ENCODE measurements at regions not wholly inside any gene's neighbourhood (a gene's known extent, or its start where the extent isn't known, plus 50 kb on each side); places are given as distances from the start of the nearest gene placed in this dataset.

DNA sequence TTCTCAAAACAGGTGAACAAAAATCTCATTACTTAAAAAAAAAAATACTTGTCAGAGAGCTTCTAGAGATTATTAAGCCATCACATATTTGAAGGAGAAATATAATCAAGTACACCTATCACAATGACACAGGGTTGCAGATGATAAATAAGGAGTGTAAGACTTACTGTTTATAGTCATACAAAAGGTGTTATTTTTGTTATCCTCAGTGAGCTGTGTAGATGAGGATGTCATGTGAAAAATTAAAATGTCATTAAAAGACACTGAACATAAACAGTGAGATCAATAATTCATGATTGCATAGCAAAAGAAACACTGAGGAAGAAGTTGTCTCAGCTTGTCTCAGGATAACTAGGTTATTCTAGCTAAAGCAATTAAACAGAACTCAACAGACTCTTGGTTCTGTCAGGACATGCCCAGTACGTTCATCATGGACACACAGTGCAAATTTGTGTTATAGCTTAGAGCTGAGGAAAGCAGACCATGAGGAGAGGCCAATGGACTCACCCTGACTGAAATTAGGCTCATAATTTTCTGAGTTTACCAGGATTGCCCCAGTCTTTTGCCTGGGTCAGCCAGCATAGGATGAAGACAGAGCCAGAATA, 1162.6 kb upstream of the C9orf72 start:
- no peak overlapping the region for H3K9ac ChIP-seq (ENCODE audit: low read length)
- BruUV-seq (replicated peaks): no TSS peak
- RAD21 ChIA-PET (ENCODE audit: low non-redundant PET in 1 of 2, low total read pairs in 2 of 2, uncharacterized antibody in 2 of 2, unreplicated experiment in 2 of 2): no interaction called here
- no peaks in the 10 kb centered on the region for H3K9me2 ChIP-seq (ENCODE audit: insufficient read depth)
- H3K36me3 ChIP-seq (ENCODE audit: control insufficient read depth in 1 of 2, insufficient read depth in 2 of 2, low read length in 2 of 2): no peaks in the 10 kb centered on the region
- H3K27me3 ChIP-seq (ENCODE audit: insufficient read depth, low read length): no peaks in the 10 kb centered on the region
- CTCF ChIA-PET: no interaction called here
- H3K27ac ChIP-seq (ENCODE audit: low read depth, low read length): no peak overlapping the region
- no peak overlapping the region for H2AFZ ChIP-seq (ENCODE audit: low read depth, low read length, poor library complexity, severe bottlenecking)
- H3K4me2 ChIP-seq (ENCODE audit: low read length): no peak overlapping the region
- intact Hi-C loops (cut with micrococcal nuclease): loop anchor here (10.0 kb wide), 1 partner anchor 61 kb away; no protein-coding TSS in a partner anchor
- H3K4me3 ChIP-seq (replicated peaks in 1 of 2; ENCODE audit: low read depth in 1 of 2, low read length in 2 of 2): no peak overlapping the region
- ATAC-seq (no peak), DNase-seq (ENCODE audit: low read depth, low spot score) (no peak)
- TF ChIP-seq CEBPB (IDR thresholded peaks at IDR 0.05; ENCODE audit: low read depth): no peak
- TF ChIP-seq JUND (IDR thresholded peaks at IDR 0.05): no peak
- TF ChIP-seq SRF (IDR thresholded peaks at IDR 0.05; ENCODE audit: low read depth): no peak
- no peak for TF ChIP-seq FOSL1 (IDR thresholded peaks at IDR 0.05; ENCODE audit: low read depth)
- no peak for TF ChIP-seq MAX (IDR thresholded peaks at IDR 0.05)
- H3K4me1 ChIP-seq (ENCODE audit: control insufficient read depth in 1 of 2, insufficient read depth in 2 of 2, low read length in 2 of 2): no peaks in the 10 kb centered on the region
- H4K20me1 ChIP-seq (ENCODE audit: insufficient read depth): no peaks in the 10 kb centered on the region
- no peaks in the 10 kb centered on the region; a peak in 1 of 4 replicates for H3K9me3 ChIP-seq (ENCODE audit: control insufficient read depth in 1 of 2, insufficient read depth in 1 of 2, low read depth in 1 of 2, low read length in 2 of 2)
- no peaks in the 10 kb centered on the region for H3K79me2 ChIP-seq (ENCODE audit: insufficient read depth, low read length)
- POLR2A ChIA-PET: no interaction called here

DNA sequence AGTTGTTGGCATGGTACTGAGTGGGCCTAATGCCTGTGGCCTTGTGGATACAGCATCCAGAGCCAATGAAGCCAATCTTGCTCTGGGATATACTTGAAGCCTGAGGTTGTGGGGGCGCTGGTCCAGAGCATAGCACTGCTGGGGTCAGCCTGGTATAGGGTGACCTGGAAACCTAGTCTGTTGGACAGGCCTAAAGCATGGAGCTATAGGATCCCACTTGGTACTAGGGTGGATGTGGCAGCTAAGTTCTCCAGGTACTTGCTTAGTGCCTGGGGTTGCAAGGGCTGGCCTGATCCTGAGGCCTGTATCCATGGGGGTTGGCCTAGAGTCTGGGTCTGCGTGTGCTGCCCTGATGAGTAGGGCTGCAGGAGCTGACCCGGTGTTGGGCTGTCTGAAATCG, 1168.2 kb upstream of the C9orf72 start:
- RAD21 ChIA-PET (ENCODE audit: low non-redundant PET in 1 of 2, low total read pairs in 2 of 2, uncharacterized antibody in 2 of 2, unreplicated experiment in 2 of 2): no interaction called here

More for the DNA sequence above, 1168.2 kb upstream of the C9orf72 start:
- ChIA-PET CTCF (no interaction called here), POLR2A (no interaction called here)
- TF ChIP-seq, protein P1, sequence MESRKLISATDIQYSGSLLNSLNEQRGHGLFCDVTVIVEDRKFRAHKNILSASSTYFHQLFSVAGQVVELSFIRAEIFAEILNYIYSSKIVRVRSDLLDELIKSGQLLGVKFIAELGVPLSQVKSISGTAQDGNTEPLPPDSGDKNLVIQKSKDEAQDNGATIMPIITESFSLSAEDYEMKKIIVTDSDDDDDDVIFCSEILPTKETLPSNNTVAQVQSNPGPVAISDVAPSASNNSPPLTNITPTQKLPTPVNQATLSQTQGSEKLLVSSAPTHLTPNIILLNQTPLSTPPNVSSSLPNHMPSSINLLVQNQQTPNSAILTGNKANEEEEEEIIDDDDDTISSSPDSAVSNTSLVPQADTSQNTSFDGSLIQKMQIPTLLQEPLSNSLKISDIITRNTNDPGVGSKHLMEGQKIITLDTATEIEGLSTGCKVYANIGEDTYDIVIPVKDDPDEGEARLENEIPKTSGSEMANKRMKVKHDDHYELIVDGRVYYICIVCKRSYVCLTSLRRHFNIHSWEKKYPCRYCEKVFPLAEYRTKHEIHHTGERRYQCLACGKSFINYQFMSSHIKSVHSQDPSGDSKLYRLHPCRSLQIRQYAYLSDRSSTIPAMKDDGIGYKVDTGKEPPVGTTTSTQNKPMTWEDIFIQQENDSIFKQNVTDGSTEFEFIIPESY (IDR thresholded peaks at IDR 0.05; ENCODE audit: extremely low read depth, insufficient replicate concordance, low read length): no peak
- no peak for TF ChIP-seq SRF (IDR thresholded peaks at IDR 0.05; ENCODE audit: low read depth)
- no peak for TF ChIP-seq POLR2AphosphoS5 (IDR thresholded peaks at IDR 0.05; ENCODE audit: low read depth, low read length)
- TF ChIP-seq SP1 (IDR thresholded peaks at IDR 0.05; ENCODE audit: low read depth): no peak
- no peak for TF ChIP-seq ATF3 (IDR thresholded peaks at IDR 0.05)
- TF ChIP-seq EZH2 (IDR thresholded peaks at IDR 0.05): no peak
- no peak for TF ChIP-seq EZH2phosphoT487 (IDR thresholded peaks at IDR 0.05; ENCODE audit: borderline replicate concordance)
- TF ChIP-seq MAX (IDR thresholded peaks at IDR 0.05): no peak
- no peak overlapping the region for H3K4me2 ChIP-seq (ENCODE audit: low read length)
- H3K4me1 ChIP-seq (ENCODE audit: control insufficient read depth in 1 of 2, insufficient read depth in 2 of 2, low read length in 2 of 2): no peaks in the 10 kb centered on the region
- no peaks in the 10 kb centered on the region; a peak in 1 of 4 replicates for H3K9me3 ChIP-seq (ENCODE audit: control insufficient read depth in 1 of 2, insufficient read depth in 1 of 2, low read depth in 1 of 2, low read length in 2 of 2)
- H3K27ac ChIP-seq (ENCODE audit: low read depth, low read length): no peak overlapping the region
- H3K27me3 ChIP-seq (ENCODE audit: insufficient read depth, low read length): no peaks in the 10 kb centered on the region
- intact Hi-C loops (cut with micrococcal nuclease): no loop called here
- H2AFZ ChIP-seq (ENCODE audit: low read depth, low read length, poor library complexity, severe bottlenecking): no peak overlapping the region
- no peak overlapping the region for H3K9ac ChIP-seq (ENCODE audit: low read length)
- DNase-seq (ENCODE audit: low read depth, low spot score) (no peak), ATAC-seq (no peak)
- BruUV-seq (replicated peaks): no TSS peak
- H3K9me2 ChIP-seq (ENCODE audit: insufficient read depth): no peaks in the 10 kb centered on the region
- H4K20me1 ChIP-seq (ENCODE audit: insufficient read depth): no peaks in the 10 kb centered on the region
- no peaks in the 10 kb centered on the region for H3K36me3 ChIP-seq (ENCODE audit: control insufficient read depth in 1 of 2, insufficient read depth in 2 of 2, low read length in 2 of 2)
- no peaks in the 10 kb centered on the region for H3K79me2 ChIP-seq (ENCODE audit: insufficient read depth, low read length)
- no peak overlapping the region for H3K4me3 ChIP-seq (replicated peaks in 1 of 2; ENCODE audit: low read depth in 1 of 2, low read length in 2 of 2)
